ENCODE measurements at regions not wholly inside any gene's neighbourhood (a gene's known extent, or its start where the extent isn't known, plus 50 kb on each side); places are given as distances from the start of the nearest gene placed in this dataset.

- TF ChIP-seq POLR2A (IDR thresholded peaks at IDR 0.05; ENCODE audit: extremely low read depth, insufficient read length) (no peak), MAX (IDR thresholded peaks at IDR 0.05; ENCODE audit: low read depth, low read length) (no peak), MYC (IDR thresholded peaks at IDR 0.05; ENCODE audit: low read depth, low read length) (no peak), CTCF (IDR thresholded peaks at IDR 0.05; ENCODE audit: low read depth, low read length) (no peak)
- no peak overlapping the region for H3K4me3 ChIP-seq (ENCODE audit: low read depth, low read length)
- DNase-seq (ENCODE audit: low read depth), result no peak
Observed at GRCh38 chr14:89637581-89637980, 220.5 kb upstream of the FOXN3 start.

GRCh38 chr14:89635615-89636014, 218.6 kb upstream of the FOXN3 start:
- TF ChIP-seq MYC (IDR thresholded peaks at IDR 0.05; ENCODE audit: low read depth, low read length), result no peak
- no peak for TF ChIP-seq CTCF (IDR thresholded peaks at IDR 0.05; ENCODE audit: low read depth, low read length)
- TF ChIP-seq MAX (IDR thresholded peaks at IDR 0.05; ENCODE audit: low read depth, low read length), result no peak
- no peak for TF ChIP-seq POLR2A (IDR thresholded peaks at IDR 0.05; ENCODE audit: extremely low read depth, insufficient read length)
- no peak overlapping the region for H3K4me3 ChIP-seq (ENCODE audit: low read depth, low read length)
- DNase-seq (ENCODE audit: low read depth), result no peak

- TF ChIP-seq POLR2A (IDR thresholded peaks at IDR 0.05; ENCODE audit: extremely low read depth, insufficient read length), result no peak
- H3K4me3 ChIP-seq (ENCODE audit: low read depth, low read length), result no peak overlapping the region
- DNase-seq (ENCODE audit: low read depth), result no peak
Observed at GRCh38 chr14:89634037-89634436, 217.0 kb upstream of the FOXN3 start.

- no peak overlapping the region for H3K4me3 ChIP-seq (ENCODE audit: low read depth, low read length)
- no peak for DNase-seq (ENCODE audit: low read depth)
- no peak for TF ChIP-seq POLR2A (IDR thresholded peaks at IDR 0.05; ENCODE audit: extremely low read depth, insufficient read length)
- no peak for TF ChIP-seq MAX (IDR thresholded peaks at IDR 0.05; ENCODE audit: low read depth, low read length)
- no peak for TF ChIP-seq CTCF (IDR thresholded peaks at IDR 0.05; ENCODE audit: low read depth, low read length)
- no peak for TF ChIP-seq MYC (IDR thresholded peaks at IDR 0.05; ENCODE audit: low read depth, low read length)
Observed at GRCh38 chr14:89630101-89630829, 213.2 kb upstream of the FOXN3 start.

- no peak overlapping the region for H3K4me3 ChIP-seq (ENCODE audit: low read depth, low read length)
- TF ChIP-seq MAX (IDR thresholded peaks at IDR 0.05; ENCODE audit: low read depth, low read length) (no peak), POLR2A (IDR thresholded peaks at IDR 0.05; ENCODE audit: extremely low read depth, insufficient read length) (no peak), MYC (IDR thresholded peaks at IDR 0.05; ENCODE audit: low read depth, low read length) (no peak), CTCF (IDR thresholded peaks at IDR 0.05; ENCODE audit: low read depth, low read length) (no peak)
- DNase-seq (ENCODE audit: low read depth), result no peak
Observed at GRCh38 chr14:89629383-89629782, 212.3 kb upstream of the FOXN3 start.

- no peak for TF ChIP-seq MAX (IDR thresholded peaks at IDR 0.05; ENCODE audit: low read depth, low read length)
- no peak for TF ChIP-seq CTCF (IDR thresholded peaks at IDR 0.05; ENCODE audit: low read depth, low read length)
- no peak for TF ChIP-seq POLR2A (IDR thresholded peaks at IDR 0.05; ENCODE audit: extremely low read depth, insufficient read length)
- no peak for TF ChIP-seq MYC (IDR thresholded peaks at IDR 0.05; ENCODE audit: low read depth, low read length)
- H3K4me3 ChIP-seq (ENCODE audit: low read depth, low read length), result no peak overlapping the region
- DNase-seq (ENCODE audit: low read depth), result no peak
Observed at GRCh38 chr14:89628521-89628920, 211.5 kb upstream of the FOXN3 start.

All from NB4 (cell line).